NCI-H524 (cell line): ENCODE measurements at regions not wholly inside any gene's neighbourhood (a gene's known extent, or its start where the extent isn't known, plus 50 kb on each side); places are given as distances from the start of the nearest gene placed in this dataset.
"Not testable (repeated sequence)": the region's sequence is repeated elsewhere in the genome, so short reads cannot be mapped to it uniquely, and the experiment has no call there.

Experiments used
- DNase-seq, 2 experiments: peaks; one replicate each; lab custom pipeline; 2025; lab: John Stamatoyannopoulos, UW

- no peak for DNase-seq
Observed at GRCh38 chr10:20656886-20657285, 240.2 kb downstream of the NEBL start.

GRCh38 chr10:20652424-20652823 is 244.7 kb downstream of the NEBL start:
- DNase-seq = not testable (repeated sequence)

GRCh38 chr10:20648263-20648874 is 248.7 kb downstream of the NEBL start:
- no peak for DNase-seq

GRCh38 chr10:20647756-20648155 is 249.4 kb downstream of the NEBL start:
- DNase-seq = no peak

GRCh38 chr10:20644421-20644820 is 252.7 kb downstream of the NEBL start:
- DNase-seq = no peak

- no peak for DNase-seq
Observed at GRCh38 chr10:20641605-20642004, 255.5 kb downstream of the NEBL start.

GRCh38 chr10:20635570-20635969 is 261.5 kb downstream of the NEBL start:
- DNase-seq = no peak

- DNase-seq = no peak
Observed at GRCh38 chr10:20634839-20635238, 262.3 kb downstream of the NEBL start.

GRCh38 chr10:20633714-20634113 is 263.4 kb downstream of the NEBL start:
- DNase-seq = no peak

- DNase-seq = no peak
Observed at GRCh38 chr10:20632696-20633095, 264.4 kb downstream of the NEBL start.

GRCh38 chr10:20631229-20631628 is 265.9 kb downstream of the NEBL start:
- no peak for DNase-seq

GRCh38 chr10:20630092-20630643 is 266.9 kb downstream of the NEBL start:
- no peak for DNase-seq

GRCh38 chr10:20627946-20628507 is 269.1 kb downstream of the NEBL start:
- DNase-seq = no peak

GRCh38 chr10:20627087-20627486 is 270.0 kb downstream of the NEBL start:
- no peak for DNase-seq

- no peak for DNase-seq
Observed at GRCh38 chr10:20625868-20626267, 271.2 kb downstream of the NEBL start.

- DNase-seq = no peak
Observed at GRCh38 chr10:20624642-20625041, 272.5 kb downstream of the NEBL start.

GRCh38 chr10:20623546-20623945 is 273.6 kb downstream of the NEBL start:
- DNase-seq = no peak

GRCh38 chr10:20622531-20623211 is 274.4 kb downstream of the NEBL start:
- no peak for DNase-seq

GRCh38 chr10:20620981-20621380 is 276.1 kb downstream of the NEBL start:
- DNase-seq = no peak

GRCh38 chr10:20618011-20618547 is 279.0 kb downstream of the NEBL start:
- DNase-seq = no peak

- no peak for DNase-seq
Observed at GRCh38 chr10:20616918-20617810, 279.9 kb downstream of the NEBL start.
